ENCODE measurements at regions not wholly inside any gene's neighbourhood (a gene's known extent, or its start where the extent isn't known, plus 50 kb on each side); places are given as distances from the start of the nearest gene placed in this dataset.

- no peak overlapping the region for H4K5ac ChIP-seq (ENCODE audit: insufficient read length, low read depth, low read length)
- no CpG with 5 or more reads among the region's 2 CpGs for WGBS (ENCODE audit: extremely low coverage, insufficient read length, low lambda C conversion rate)
- no peak overlapping the region for H3K56ac ChIP-seq (ENCODE audit: insufficient read length, low read depth, low read length)
- H3K9ac ChIP-seq (ENCODE audit: extremely low read depth, insufficient read length, low read length), result no peak overlapping the region
- no peak overlapping the region for H4K91ac ChIP-seq (ENCODE audit: insufficient read length, low read depth, low read length)
- no peak overlapping the region for H2AK5ac ChIP-seq (ENCODE audit: insufficient read length, low read length)
- Mint-ChIP-seq H3K4me1 (peaks cover 14 to 16% of the 10 kb centered on the region in 2 experiments), H3K36me3 (ENCODE audit: insufficient read depth in 1 of 3, low read depth in 3 of 3) (peaks cover under 1 to 1% (median under 1%) of the 10 kb centered on the region in 3 experiments; a peak in 5 of 7 replicates), H3K27ac (no peak overlapping the region), H3K9me3 (peaks cover under 1% of the 10 kb centered on the region in 2 experiments; a peak in 4 of 5 replicates), H3K27me3 (ENCODE audit: low read depth) (no peaks in the 10 kb centered on the region; the same call in none of the 2 replicates), H3K4me3 (no peak overlapping the region)
- no peak for DNase-seq
- H3K9me3 ChIP-seq (ENCODE audit: control insufficient read depth, low read depth, low read length), result no peaks in the 10 kb centered on the region
- no peak overlapping the region for H3K18ac ChIP-seq (ENCODE audit: insufficient read length, low read depth, low read length)
- no peaks in the 10 kb centered on the region for H3K23me2 ChIP-seq (ENCODE audit: insufficient read length, low read depth, low read length, poor library complexity, severe bottlenecking)
- H2BK20ac ChIP-seq (ENCODE audit: low read depth, low read length, poor library complexity, severe bottlenecking), result no peak overlapping the region
- no peak overlapping the region for H3K14ac ChIP-seq (ENCODE audit: insufficient read depth, low read length)
- H3K27ac ChIP-seq (ENCODE audit: insufficient read length, low read depth, low read length), result no peak overlapping the region
- no peak overlapping the region for H2BK120ac ChIP-seq (ENCODE audit: low read depth, low read length, poor library complexity, severe bottlenecking)
- H2AFZ ChIP-seq (ENCODE audit: low read length), result no peak overlapping the region
- H4K8ac ChIP-seq (replicated peaks; ENCODE audit: insufficient read length, low read depth, low read length), result no peak overlapping the region
- no peak for TF ChIP-seq CTCF (conservative IDR thresholded peaks at IDR 0.05)
- H3K23ac ChIP-seq (ENCODE audit: insufficient read length, low read depth, low read length), result no peak overlapping the region
- no peak overlapping the region for H3T11ph ChIP-seq (ENCODE audit: low read length)
- H3K4me2 ChIP-seq (ENCODE audit: insufficient read depth, insufficient read length, low read length), result no peak overlapping the region
- no peaks in the 10 kb centered on the region for H3K27me3 ChIP-seq (ENCODE audit: insufficient read depth, low read length)
- no peaks in the 10 kb centered on the region for H3K79me2 ChIP-seq (ENCODE audit: insufficient read depth, low read length)
- no peak overlapping the region for H3K4ac ChIP-seq (ENCODE audit: low read depth, low read length)
- H2BK5ac ChIP-seq (ENCODE audit: insufficient read length, low read length), result no peak overlapping the region
- no peaks in the 10 kb centered on the region; the same call in 1 of the 2 replicates for H3K4me1 ChIP-seq (ENCODE audit: insufficient read depth, low read length)
- H2BK12ac ChIP-seq (ENCODE audit: insufficient read length, low read depth, low read length), result no peak overlapping the region
- H3K79me1 ChIP-seq (ENCODE audit: insufficient read depth, low read depth, low read length, poor library complexity, severe bottlenecking), result no peaks in the 10 kb centered on the region
- H4K20me1 ChIP-seq (ENCODE audit: control insufficient read depth, insufficient read depth, insufficient read length), result no peaks in the 10 kb centered on the region
- no peak overlapping the region for H2BK15ac ChIP-seq (ENCODE audit: low read depth, low read length)
Measured at GRCh38 chr18:24894880-24895279, 434.4 kb downstream of the HRH4 start.
